ENCODE measurements at regions not wholly inside any gene's neighbourhood (a gene's known extent, or its start where the extent isn't known, plus 50 kb on each side); places are given as distances from the start of the nearest gene placed in this dataset.

GRCh38 chr4:22336822-22337221 is 179.0 kb downstream of the ADGRA3 start:
- no peak for DNase-seq

GRCh38 chr4:22334155-22334554 is 181.7 kb downstream of the ADGRA3 start:
- DNase-seq: no peak

- no peak for DNase-seq
Measured at GRCh38 chr4:22324422-22324821, 191.4 kb downstream of the ADGRA3 start.

- DNase-seq: no peak
Measured at GRCh38 chr4:22323691-22324090, 192.2 kb downstream of the ADGRA3 start.

- no peak for DNase-seq
Measured at GRCh38 chr4:22322996-22323395, 192.9 kb downstream of the ADGRA3 start.

GRCh38 chr4:22315628-22316027 is 200.2 kb downstream of the ADGRA3 start:
- peak; percentile 51 for DNase-seq

- no peak for DNase-seq
Measured at GRCh38 chr4:22313976-22314375, 201.9 kb downstream of the ADGRA3 start.

GRCh38 chr4:22312113-22312512 is 203.8 kb downstream of the ADGRA3 start:
- no peak for DNase-seq

- DNase-seq: no peak
Measured at GRCh38 chr4:22301253-22301652, 214.6 kb downstream of the ADGRA3 start.

- no peak for DNase-seq
Measured at GRCh38 chr4:22299678-22300077, 216.2 kb downstream of the ADGRA3 start.

- no peak for DNase-seq
Measured at GRCh38 chr4:22287631-22288030, 228.2 kb downstream of the ADGRA3 start.

- DNase-seq: no peak
Measured at GRCh38 chr4:22268350-22269025, 247.4 kb downstream of the ADGRA3 start.

- no peak for DNase-seq
Measured at GRCh38 chr4:22264261-22264660, 251.6 kb downstream of the ADGRA3 start.

- DNase-seq: no peak
Measured at GRCh38 chr4:22253431-22253830, 262.4 kb downstream of the ADGRA3 start.

- DNase-seq: no peak
Measured at GRCh38 chr4:22246847-22247246, 269.0 kb downstream of the ADGRA3 start.

- DNase-seq: no peak
Measured at GRCh38 chr4:22245294-22245693, 270.6 kb downstream of the ADGRA3 start.

- DNase-seq: no peak
Measured at GRCh38 chr4:22241415-22241814, 274.5 kb downstream of the ADGRA3 start.

GRCh38 chr4:22240814-22241213 is 275.1 kb downstream of the ADGRA3 start:
- DNase-seq: no peak

GRCh38 chr4:22238742-22239141 is 277.1 kb downstream of the ADGRA3 start:
- DNase-seq: no peak

GRCh38 chr4:22237846-22238494 is 277.9 kb downstream of the ADGRA3 start:
- DNase-seq: no peak

GRCh38 chr4:22237155-22237751 is 278.6 kb downstream of the ADGRA3 start:
- DNase-seq: no peak

GRCh38 chr4:22235698-22236097 is 280.2 kb downstream of the ADGRA3 start:
- DNase-seq: no peak

GRCh38 chr4:22233230-22233629 is 282.6 kb downstream of the ADGRA3 start:
- no peak for DNase-seq

- no peak for DNase-seq
Measured at GRCh38 chr4:22220965-22221364, 272.4 kb upstream of the KCNIP4 start.

Data from MV-4-11 (cell line).